HG03378 (cell line): ENCODE measurements at regions not wholly inside any gene's neighbourhood (a gene's known extent, or its start where the extent isn't known, plus 50 kb on each side); places are given as distances from the start of the nearest gene placed in this dataset.

Experiments used
- ATAC-seq: cut with Tn5 transposase; IDR thresholded peaks from one replicate; pipeline ENCODE4 v1.9.1; 2021; ENCODE audit warnings: mild to moderate bottlenecking, moderate library complexity; ENCODE audit not compliant: unreplicated experiment

DNA sequence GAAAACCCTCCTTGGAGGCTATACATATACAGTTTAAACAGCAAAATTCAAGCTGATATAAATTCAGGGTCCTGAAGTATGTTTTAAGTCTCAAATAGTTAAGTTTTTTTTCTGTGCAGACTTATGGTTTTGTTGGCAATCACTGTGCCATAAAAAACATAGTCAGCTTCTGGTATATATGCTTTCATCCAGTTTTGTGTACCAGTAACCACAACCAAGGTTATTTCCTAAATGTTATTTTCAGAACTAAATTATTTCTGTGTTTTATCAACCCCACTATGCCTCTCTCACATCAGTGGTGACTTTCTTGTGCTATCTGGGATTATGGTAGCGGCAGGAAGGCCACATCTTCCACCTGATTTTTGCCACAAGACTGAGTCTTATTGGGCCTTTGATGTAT lies 107.7 kb upstream of the SMARCA2 start:
- no peak for ATAC-seq

GRCh38 chr9:1909322-1909721 lies 105.8 kb upstream of the SMARCA2 start:
- no peak for ATAC-seq

- ATAC-seq, result no peak
Measured at GRCh38 chr9:1910269-1910811, 104.8 kb upstream of the SMARCA2 start.

DNA sequence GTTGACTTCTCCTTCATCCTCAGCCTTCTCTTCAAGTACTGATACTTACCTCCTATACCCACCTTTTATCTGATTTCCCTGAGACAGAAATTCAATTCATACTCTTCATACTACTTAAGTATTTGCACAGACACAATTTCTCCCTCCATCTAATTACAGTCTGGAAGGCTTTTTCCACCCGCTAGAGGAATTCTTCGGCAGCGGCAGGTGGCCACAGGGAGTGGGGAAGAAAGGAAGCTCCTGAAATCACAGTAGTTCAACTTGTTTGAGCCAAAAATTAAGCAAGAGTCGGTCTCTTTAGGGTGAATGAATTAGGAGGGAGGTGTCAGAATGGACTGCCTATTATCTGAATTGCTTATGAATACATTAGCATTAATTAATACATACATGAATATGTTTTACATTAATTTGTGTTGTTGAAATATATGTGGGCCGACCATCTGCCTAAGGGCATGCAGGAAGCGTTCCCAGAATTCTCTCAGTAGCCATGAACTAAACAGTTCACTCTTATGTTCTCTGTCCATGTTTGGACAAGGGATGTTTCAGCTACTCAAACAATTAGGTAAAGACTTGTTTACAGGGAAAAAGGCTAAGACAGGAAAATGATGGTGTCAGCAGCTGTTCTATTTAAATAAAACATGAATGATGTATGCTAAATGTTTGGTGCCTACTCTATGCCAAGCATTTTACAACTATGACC lies 101.4 kb upstream of the SMARCA2 start:
- no peak for ATAC-seq

DNA sequence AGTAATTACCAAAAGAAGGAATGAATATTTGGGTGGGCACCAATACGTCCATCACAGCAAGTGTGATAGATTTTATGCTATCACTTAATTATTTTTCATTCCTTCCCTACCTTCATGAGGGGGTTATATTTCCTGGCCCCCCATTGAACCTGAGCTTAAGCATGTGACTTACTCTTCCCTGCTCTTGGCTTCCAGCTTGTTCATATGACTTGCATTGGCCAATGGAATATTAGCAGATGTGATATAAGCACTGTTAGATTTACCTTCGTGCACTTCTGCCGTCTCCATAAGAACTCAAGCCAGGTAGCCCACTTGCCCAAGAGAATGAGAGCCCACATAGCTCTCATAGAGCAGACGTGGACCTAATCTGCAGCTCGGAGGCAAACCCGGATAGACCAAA lies 99.1 kb upstream of the SMARCA2 start:
- no peak for ATAC-seq

DNA sequence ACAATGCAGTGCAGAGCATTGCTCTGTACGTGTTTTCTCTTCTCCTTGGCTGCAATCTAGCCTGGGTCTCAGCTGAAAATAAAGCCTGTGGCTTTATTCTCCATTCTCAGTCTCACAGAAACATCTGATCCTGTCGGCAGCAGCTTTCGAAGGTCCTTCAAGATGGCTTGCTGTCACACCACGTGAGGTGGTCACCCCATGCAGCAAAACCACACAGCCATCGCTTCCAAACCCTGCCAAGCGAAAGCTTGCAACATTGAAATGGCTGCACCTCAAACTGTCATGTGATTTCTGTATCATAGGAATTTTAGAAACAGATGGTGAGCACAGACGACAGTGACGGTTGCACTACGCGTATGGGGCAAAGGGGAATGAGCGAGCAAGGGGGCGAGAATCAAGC lies 98.5 kb upstream of the SMARCA2 start:
- ATAC-seq, result no peak

GRCh38 chr9:1917396-1917935 lies 97.7 kb upstream of the SMARCA2 start:
- ATAC-seq, result no peak

DNA sequence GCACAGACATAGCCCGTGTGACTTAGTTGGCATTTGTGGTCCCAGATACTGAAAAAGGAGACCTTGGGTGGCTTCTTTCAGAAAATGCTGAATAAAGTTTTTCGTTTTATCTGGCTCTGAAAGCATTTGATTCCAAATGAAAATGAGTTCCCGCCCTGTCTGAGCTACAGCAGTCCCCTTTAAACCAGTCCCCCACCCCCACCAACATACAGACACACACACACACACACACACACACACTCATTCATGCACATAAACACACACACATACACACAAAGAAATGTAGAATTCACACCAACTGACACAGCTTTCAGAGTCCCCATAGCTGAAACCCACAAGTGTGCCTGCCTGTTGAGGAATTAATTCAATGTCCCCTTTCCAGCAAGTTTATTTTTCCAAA lies 97.0 kb upstream of the SMARCA2 start:
- no peak for ATAC-seq

GRCh38 chr9:1918622-1919021 lies 96.5 kb upstream of the SMARCA2 start:
- no peak for ATAC-seq

DNA sequence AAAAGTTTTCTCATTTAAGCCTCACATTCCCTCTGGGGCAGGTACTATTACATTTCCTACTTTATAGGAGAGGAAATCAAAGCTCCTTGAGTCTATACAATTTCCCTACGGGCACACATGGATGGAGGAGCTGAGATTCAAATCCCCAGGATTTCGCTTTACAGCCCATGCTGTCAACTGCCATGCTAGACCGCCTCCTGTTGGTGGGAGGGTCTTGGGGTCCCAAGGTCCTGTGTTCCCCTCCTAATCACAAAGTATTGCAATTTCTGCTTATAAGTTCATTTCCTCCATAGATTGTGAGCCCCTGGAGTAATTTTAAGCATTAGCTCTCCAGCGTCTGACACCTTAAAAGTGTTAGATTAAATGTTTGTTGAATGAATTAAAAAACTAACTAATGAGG lies 95.9 kb upstream of the SMARCA2 start:
- ATAC-seq, result no peak

DNA sequence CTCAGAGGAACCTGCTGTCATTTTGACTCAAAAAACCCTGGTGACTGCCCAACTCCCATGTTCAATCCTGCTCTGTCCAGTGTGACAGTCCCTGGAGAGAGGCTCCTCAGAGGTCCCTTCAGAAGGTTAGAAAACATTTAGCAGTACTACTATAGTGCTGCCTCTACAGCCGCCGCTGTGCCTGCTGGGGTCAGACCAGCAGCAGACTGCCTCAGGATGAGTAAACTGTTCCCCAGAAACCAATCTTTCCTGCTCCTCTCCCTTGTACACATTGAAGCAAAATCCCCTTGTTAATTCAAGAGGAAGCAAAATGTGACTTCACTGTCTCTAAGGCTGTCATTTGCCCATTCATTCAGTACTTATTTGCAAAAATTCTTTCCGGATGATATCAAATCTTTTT lies 94.8 kb upstream of the SMARCA2 start:
- ATAC-seq, result no peak

DNA sequence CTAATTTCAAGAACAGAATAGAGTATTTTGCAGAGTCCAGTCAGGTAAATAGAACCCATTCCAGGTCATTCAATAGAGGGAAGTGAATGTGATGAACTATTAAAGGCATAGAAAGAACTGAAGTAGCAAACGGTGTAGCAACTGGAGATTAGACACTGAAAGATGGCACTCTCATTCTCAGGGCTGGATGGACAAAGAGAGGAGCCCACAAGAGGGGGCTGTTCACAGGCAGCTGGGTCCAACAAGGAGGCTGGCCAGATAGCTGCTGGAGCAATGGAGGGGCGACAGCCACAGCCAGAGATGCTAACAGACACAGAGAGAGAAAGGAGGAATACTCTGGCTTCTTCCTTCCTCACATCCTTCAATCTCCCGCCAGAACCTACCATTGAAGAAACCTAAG lies 93.1 kb upstream of the SMARCA2 start:
- no peak for ATAC-seq

DNA sequence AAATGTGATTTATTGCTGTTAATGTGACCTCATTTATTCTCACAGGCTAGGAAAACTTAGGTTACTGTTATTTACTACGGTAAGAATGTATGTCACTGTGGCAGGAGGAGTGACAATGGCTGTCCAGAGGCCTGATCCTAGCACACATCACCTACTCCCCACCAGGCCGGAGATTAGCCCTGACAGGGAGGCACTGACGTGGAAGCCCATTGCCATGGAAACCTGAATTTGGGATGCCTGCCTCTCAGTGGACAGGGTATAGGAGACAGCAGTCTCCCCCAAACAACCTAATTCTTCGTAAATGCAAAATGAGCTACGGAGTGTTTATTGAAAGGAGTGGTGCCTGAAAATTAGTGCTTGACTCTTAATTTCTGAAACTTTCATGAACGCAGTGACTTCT lies 87.6 kb upstream of the SMARCA2 start:
- no peak for ATAC-seq

- no peak for ATAC-seq
Measured at GRCh38 chr9:1929134-1929533, 86.0 kb upstream of the SMARCA2 start.

DNA sequence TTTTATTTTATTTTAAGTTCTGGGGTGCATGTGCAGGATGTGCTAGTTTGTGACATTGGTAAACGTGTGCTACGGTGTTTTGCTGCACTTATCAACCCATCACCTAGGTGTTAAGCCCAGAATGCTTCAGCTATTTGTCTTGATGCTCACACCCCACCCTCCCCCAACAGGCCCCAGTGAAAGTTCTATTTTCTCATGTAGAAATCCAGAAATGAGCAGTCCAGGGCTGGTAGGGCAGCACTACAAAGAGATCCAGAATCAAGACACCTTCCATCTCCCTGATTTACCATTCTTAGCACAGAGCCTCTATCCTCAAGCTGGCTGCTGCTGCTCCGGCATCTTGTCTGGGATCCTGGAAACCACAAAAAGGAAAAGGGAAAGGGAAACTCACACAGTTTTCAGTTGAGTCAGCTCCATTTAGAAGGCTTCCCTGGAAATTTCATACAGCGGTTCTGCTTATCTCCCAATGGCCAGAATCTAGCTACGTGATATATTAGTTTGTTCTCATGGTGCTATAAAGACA lies 85.4 kb upstream of the SMARCA2 start:
- ATAC-seq, result peak; percentile 57

- ATAC-seq, result peak; percentile 59
Measured at GRCh38 chr9:1930245-1930736, 84.9 kb upstream of the SMARCA2 start.

GRCh38 chr9:1938135-1938534 lies 77.0 kb upstream of the SMARCA2 start:
- no peak for ATAC-seq

DNA sequence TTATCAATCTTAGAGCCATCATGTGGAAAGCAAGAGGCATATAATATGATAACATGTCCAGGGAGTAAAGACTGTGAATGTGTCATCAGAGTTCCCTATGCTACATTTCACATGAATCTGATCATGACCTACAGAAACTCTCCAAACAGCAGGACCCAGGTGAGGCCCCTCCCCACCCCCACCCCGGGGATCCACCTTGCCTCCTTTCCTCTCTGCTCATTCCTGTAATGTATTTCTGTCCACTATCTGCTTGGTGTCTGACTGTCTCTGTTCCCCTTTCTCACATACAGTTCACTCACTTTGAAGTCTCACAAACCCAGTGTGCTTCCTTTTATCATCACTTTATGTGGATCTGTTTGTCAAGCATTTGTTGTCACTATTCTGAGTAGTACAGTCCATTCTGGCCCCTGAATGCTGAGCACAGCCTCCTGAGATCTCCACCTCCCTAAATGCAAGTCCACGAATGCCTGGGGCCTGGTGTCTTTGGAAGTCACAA lies 76.4 kb upstream of the SMARCA2 start:
- ATAC-seq, result peak; percentile 78

DNA sequence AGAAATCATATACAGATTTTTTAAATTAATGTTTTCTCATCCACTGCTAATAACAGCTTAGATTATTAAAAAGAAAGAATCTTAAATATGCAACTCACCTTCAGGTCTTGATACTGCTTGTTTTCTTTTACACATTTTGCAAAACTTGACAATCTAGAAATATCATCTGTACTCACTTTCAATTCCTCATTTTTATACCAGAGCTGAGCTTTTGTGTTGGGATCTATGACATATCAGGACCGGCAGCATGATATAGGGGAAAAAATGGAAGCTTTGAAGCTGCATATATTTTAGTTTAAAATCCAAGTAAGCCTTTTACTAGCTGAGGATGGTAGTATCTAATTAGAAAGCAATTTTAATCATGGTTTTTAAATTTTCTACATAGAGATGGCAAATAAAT lies 75.7 kb upstream of the SMARCA2 start:
- ATAC-seq, result peak; percentile 45

DNA sequence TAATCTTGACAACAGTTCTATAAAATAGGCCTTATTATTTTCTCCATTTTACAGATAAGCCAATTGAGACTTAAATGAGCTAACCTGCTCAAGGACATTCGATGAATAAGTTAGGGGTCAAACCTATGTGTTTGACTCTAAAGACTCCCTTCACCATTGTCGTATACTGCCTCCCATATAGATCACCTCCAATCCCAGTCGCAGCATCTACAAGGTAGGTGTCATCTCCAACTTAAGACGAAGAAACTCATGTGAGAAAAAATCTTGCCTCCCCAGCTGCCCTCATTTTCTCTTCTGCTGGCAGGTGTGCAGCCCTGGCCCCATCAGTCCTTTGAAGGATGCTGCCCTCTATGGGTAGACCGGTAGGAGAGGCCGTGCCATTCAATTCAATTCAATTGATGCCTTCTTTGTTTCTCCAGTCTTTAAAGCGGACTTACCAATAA lies 75.2 kb upstream of the SMARCA2 start:
- peak; percentile 65 for ATAC-seq

- no peak for ATAC-seq
Measured at GRCh38 chr9:1941989-1942388, 73.2 kb upstream of the SMARCA2 start.
